Activated CD8-positive, alpha-beta T cell treated with anti-CD3 and anti-CD28 coated beads for 36 hours (primary cell): ENCODE measurements at regions not wholly inside any gene's neighbourhood (a gene's known extent, or its start where the extent isn't known, plus 50 kb on each side); places are given as distances from the start of the nearest gene placed in this dataset.

ENCODE experiments used
- ATAC-seq: fragments of 200-7000 bp; cut with Tn5 transposase; one replicate; pipeline ENCODE4 v1.10.0; 2021; ENCODE audit warnings: mild to moderate bottlenecking, moderate library complexity
- CTCF ChIA-PET: fragments of 350-600 bp; sonication (Branson Sonifier 250); formaldehyde crosslinking; loops from one replicate; lab custom pipeline; 2021; ENCODE audit warnings: antibody characterized with exemption; lab: Charles Lee
- POLR2A ChIA-PET: fragments of 350-600 bp; sonication (Branson Sonifier 250); formaldehyde crosslinking; loops from one replicate; lab custom pipeline; 2021; ENCODE audit warnings: antibody characterized with exemption; lab: Charles Lee
- DNase-seq: peaks from one replicate; pipeline ENCODE4 v3.0.0-alpha.2; 2020
- H3K27ac Mint-ChIP-seq: one replicate; pipeline ENCODE4 v1.8.0; 2021; ENCODE audit warnings: mild to moderate bottlenecking, mixed read lengths
- H3K27me3 Mint-ChIP-seq: one replicate; pipeline ENCODE4 v1.8.0; 2021; ENCODE audit warnings: mixed read lengths
- H3K36me3 Mint-ChIP-seq: one replicate; pipeline ENCODE4 v1.8.0; 2021; ENCODE audit warnings: low read depth, mixed read lengths
- H3K4me1 Mint-ChIP-seq: one replicate; pipeline ENCODE4 v1.8.0; 2021; ENCODE audit warnings: low read depth, mixed read lengths
- H3K4me3 Mint-ChIP-seq: one replicate; pipeline ENCODE4 v1.8.0; 2021; ENCODE audit warnings: mild to moderate bottlenecking, moderate library complexity, mixed read lengths
- H3K9me3 Mint-ChIP-seq: one replicate; pipeline ENCODE4 v1.8.0; 2021; ENCODE audit warnings: mixed read lengths
- intact Hi-C: fragments of 100-400 bp; cut with micrococcal nuclease; formaldehyde crosslinking; loops from one replicate; pipeline ENCODE4 v1.10.0; 2022
- TF ChIP-seq, protein P1 (sequence below): fragments of 200-600 bp; IDR thresholded peaks from one replicate; pipeline ENCODE4 v1.8.0; 2022; ENCODE audit warnings: antibody characterized with exemption, mild to moderate bottlenecking

DNA sequence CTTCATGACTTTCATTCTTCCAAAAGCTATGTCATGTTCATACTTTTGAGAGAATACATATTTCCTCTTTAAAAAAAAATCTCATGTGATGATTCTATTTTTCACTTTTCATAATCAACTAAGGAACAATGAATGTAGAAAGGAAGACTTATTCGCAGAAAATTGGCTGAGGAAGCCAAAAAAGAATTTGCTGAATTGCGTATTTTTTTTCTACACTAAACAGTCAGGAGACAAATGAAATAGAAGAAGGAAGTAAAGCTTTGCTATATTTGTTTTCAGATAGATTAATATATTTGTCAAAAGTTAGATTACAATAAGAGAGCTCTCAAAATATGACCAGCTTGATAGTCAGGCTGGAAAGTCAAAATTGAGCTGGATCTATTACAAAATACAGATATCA lies 504.2 kb downstream of the ANXA1 start:
- Mint-ChIP-seq H3K4me3 (no peak overlapping the region), H3K36me3 (no peaks in the 10 kb centered on the region), H3K27me3 (no peaks in the 10 kb centered on the region), H3K4me1 (no peaks in the 10 kb centered on the region), H3K9me3 (no peaks in the 10 kb centered on the region), H3K27ac (no peak overlapping the region)
- TF ChIP-seq, protein P1, sequence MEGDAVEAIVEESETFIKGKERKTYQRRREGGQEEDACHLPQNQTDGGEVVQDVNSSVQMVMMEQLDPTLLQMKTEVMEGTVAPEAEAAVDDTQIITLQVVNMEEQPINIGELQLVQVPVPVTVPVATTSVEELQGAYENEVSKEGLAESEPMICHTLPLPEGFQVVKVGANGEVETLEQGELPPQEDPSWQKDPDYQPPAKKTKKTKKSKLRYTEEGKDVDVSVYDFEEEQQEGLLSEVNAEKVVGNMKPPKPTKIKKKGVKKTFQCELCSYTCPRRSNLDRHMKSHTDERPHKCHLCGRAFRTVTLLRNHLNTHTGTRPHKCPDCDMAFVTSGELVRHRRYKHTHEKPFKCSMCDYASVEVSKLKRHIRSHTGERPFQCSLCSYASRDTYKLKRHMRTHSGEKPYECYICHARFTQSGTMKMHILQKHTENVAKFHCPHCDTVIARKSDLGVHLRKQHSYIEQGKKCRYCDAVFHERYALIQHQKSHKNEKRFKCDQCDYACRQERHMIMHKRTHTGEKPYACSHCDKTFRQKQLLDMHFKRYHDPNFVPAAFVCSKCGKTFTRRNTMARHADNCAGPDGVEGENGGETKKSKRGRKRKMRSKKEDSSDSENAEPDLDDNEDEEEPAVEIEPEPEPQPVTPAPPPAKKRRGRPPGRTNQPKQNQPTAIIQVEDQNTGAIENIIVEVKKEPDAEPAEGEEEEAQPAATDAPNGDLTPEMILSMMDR, result no peak
- ATAC-seq, result no peak
- DNase-seq, result no peak
- ChIA-PET CTCF (no interaction called here), POLR2A (no interaction called here)
- intact Hi-C loops, result no loop called here

DNA sequence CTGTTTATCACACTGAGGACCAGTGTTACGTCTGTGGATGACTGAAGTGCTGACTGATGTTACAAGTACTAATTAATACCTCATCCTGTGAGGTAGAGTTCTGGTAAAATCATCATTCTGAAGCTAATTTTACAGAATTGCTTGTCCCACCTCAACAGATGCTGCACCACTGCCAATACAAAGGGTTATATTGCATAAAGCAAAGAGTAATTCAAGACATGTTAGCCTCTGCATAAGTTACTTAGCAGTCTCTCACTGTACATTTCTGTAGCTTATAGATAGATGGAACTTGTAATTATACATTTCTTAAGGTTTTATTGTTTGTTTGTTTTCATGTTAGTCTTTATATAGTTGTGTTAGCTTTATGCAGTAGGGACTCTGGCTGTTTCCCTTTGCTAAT lies 513.6 kb downstream of the ANXA1 start:
- H3K27ac Mint-ChIP-seq, result no peak overlapping the region
- DNase-seq, result no peak
- H3K27me3 Mint-ChIP-seq, result no peaks in the 10 kb centered on the region
- ATAC-seq, result no peak
- no peak overlapping the region for H3K4me3 Mint-ChIP-seq
- TF ChIP-seq, protein P1, result no peak
- H3K36me3 Mint-ChIP-seq, result no peaks in the 10 kb centered on the region
- ChIA-PET POLR2A (no interaction called here), CTCF (no interaction called here)
- intact Hi-C loops, result no loop called here
- peaks cover 1% of the 10 kb centered on the region for H3K9me3 Mint-ChIP-seq
- H3K4me1 Mint-ChIP-seq, result no peaks in the 10 kb centered on the region

DNA sequence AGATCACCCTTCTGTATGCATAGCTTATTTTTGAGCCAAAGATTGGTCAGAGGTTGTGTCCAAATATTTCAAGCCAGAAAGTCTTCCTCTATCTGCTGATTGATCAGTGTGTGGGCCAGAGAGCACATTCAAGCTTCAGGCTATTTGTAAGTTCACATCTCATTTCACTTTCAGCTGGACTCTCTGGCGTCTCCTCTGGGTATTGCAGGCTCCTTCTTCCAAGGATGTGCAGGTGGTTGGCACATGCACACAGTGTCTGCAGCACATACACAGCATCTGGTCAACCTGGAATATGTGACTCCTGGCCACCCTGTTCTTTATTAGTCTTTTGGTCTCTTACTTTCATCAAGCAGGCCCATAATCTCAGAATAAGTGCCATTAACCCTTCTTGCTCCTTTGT lies 516.1 kb downstream of the ANXA1 start:
- intact Hi-C loops, result no loop called here
- H3K27ac Mint-ChIP-seq, result no peak overlapping the region
- POLR2A ChIA-PET, result no interaction called here

DNA sequence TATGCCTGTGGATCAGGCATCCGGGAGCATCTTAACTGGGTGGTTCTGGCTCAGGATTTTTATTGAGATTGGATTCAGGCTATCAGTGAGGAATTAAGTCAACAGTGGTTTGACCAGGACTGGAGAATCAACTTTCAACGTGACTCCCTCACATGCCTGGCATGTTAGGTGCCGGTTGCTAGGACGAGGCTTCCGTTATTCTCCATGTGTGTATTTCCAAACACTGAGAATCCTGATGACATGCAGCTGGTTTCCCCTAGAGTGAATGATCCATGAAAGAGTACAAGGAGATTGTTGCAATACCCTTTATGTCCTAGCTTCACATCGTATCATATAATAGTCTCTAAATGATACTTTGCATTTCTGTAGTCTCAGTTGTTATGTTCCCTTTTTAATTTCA lies 529.2 kb downstream of the ANXA1 start:
- POLR2A ChIA-PET, result no interaction called here
- Mint-ChIP-seq H3K36me3 (no peaks in the 10 kb centered on the region), H3K9me3 (no peaks in the 10 kb centered on the region), H3K4me1 (no peaks in the 10 kb centered on the region), H3K27ac (no peak overlapping the region), H3K4me3 (no peak overlapping the region), H3K27me3 (no peaks in the 10 kb centered on the region)
- no peak for ATAC-seq
- TF ChIP-seq, protein P1, result no peak
- intact Hi-C loops, result no loop called here
- DNase-seq, result no peak
- CTCF ChIA-PET, result no interaction called here

More for the DNA sequence above, 516.1 kb downstream of the ANXA1 start:
- Mint-ChIP-seq H3K9me3 (peaks cover 1% of the 10 kb centered on the region), H3K27me3 (no peaks in the 10 kb centered on the region), H3K4me1 (no peaks in the 10 kb centered on the region), H3K36me3 (no peaks in the 10 kb centered on the region), H3K4me3 (no peak overlapping the region)
- TF ChIP-seq, protein P1, result no peak
- CTCF ChIA-PET, result no interaction called here
- ATAC-seq (no peak), DNase-seq (no peak)

DNA sequence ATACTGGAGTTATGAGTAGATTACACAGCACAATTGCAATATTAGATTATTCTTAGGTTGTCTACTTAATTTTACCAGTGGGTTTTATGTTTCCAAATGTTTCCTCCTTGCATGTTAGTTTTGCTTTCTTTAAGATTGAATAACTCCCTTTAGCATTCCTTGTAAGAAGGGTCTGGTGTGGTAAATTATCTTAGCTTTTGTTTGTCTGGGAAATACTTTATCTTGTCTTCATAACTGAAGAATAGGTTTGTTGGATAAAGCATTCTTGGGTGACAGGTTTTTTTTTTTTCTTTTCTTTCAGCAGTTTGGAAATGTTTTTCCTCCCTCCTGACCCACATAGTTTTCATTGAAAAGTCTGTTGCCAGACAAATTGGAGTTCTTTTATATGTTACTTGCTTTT lies 531.1 kb downstream of the ANXA1 start:
- ChIA-PET CTCF (no interaction called here), POLR2A (no interaction called here)
- TF ChIP-seq, protein P1, result no peak
- intact Hi-C loops, result no loop called here
- Mint-ChIP-seq H3K9me3 (no peaks in the 10 kb centered on the region), H3K4me3 (no peak overlapping the region), H3K27ac (no peak overlapping the region), H3K36me3 (no peaks in the 10 kb centered on the region), H3K27me3 (no peaks in the 10 kb centered on the region), H3K4me1 (no peaks in the 10 kb centered on the region)
- DNase-seq (no peak), ATAC-seq (no peak)
